GM18517 (cell line): ENCODE measurements at regions not wholly inside any gene's neighbourhood (a gene's known extent, or its start where the extent isn't known, plus 50 kb on each side); places are given as distances from the start of the nearest gene placed in this dataset.
"Not testable (repeated sequence)": the region's sequence is repeated elsewhere in the genome, so short reads cannot be mapped to it uniquely, and the experiment has no call there.

ENCODE experiments used
- ATAC-seq: cut with Tn5 transposase; IDR thresholded peaks from one replicate; pipeline ENCODE4 v1.9.1; 2021; ENCODE audit warnings: mild to moderate bottlenecking, moderate library complexity; ENCODE audit not compliant: unreplicated experiment

DNA sequence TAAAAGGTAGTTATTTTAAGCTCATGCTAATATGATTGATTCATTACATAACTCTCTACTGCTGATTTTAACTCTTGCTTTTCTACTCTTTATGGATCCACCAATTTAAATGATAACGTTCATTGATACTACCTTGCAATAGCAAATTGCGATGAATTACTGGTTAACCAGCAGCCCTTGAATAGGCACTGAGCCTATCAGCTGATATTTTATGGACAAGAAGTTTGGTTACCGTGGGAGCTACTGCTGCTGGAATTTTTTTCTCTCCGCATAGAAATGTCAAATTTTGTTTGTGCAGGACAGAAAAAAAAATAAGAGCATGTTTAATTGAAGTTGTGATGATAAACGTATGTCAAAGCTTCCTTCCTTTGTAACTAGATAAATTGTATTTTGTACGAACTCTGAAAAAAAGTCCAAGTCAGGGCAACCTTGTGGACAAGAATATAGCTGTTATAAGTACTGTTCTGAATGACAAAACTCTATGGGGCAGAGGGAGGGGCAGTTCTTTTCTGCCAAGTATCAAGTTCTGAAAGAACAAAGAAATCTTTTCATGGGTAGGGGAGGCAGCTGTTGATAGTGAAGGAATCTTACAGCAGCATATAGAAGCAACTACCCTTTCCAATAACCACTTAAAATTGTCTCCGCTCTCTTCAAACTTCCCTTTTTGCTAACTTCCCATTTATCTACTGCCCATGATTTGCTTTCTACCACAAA, 434.9 kb upstream of the PABPC4L start:
- ATAC-seq: no peak

DNA sequence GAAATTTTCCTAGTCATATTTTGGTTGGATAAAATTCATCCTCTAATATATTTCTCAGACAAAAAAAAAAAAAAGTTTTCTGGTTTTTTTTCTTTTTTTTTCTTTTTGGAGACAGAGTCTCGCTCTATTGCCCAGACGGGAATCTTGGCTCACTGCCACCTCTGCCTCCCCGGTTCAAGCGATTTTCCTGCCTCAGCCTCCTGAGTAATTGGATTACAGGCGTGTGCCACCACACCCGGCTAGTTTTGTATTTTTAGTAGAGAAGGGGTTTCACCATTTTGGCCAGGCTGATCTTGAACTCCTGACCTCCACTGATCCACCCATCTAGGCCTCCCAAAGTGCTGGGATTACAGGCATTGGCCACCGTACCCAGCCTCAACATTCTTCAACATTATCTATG, 432.7 kb upstream of the PABPC4L start:
- no peak for ATAC-seq

DNA sequence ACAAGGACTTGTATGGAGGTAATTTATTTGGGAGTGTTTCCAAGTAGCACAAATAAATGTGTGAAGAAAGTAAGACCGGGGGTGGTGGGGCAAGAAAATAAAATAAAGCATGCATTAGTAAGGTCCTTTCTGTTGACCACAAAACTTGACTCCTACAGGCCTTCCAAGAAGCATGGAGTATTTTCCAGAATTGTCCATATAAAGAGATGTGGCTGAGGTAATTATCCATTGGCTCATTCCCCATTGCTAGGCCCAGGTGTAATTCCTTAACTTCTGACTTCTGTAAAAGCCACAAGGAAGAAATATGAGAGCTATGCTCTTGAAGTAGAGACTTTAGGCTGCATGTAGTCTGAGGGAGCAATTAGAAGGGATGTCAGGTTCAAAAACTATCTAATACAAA, 430.5 kb upstream of the PABPC4L start:
- ATAC-seq: no peak

DNA sequence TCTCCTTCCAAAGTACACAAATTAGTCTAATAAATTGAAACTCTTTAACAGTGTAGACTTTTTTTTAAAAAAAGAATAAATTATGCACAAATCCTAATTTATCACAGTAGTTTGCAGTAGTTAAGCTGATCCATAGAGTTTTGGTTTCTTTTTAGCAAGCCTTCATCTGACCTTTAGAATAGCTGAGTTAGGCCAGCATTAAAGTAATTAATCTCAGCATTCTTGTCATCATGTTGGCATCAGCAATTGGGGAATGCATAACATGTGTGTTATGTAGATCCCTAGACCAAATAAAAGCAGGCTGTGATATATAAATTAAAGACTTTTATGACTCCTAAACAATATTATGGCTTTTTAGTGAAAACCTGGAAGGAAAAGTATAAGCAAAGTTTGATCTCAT, 426.5 kb upstream of the PABPC4L start:
- no peak for ATAC-seq

DNA sequence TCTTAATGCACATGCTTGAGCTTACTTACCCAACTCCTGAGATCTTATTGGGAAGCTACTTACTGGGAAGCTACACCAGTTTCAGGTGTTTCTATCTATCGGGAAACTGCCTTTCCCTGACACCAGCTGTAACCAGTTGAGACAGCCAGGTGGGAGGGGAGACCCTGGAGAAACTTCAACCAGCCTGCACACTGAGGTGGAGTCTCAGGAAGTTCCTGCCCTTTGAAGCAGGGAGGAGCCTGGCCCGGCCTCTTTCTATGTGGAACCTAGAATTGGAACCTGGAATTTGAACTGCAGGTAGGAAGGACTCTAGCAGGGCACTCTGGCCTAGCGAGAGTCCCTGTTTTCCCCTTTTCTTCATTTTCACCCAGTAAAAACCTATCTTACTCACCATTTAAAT, 425.8 kb upstream of the PABPC4L start:
- no peak for ATAC-seq

DNA sequence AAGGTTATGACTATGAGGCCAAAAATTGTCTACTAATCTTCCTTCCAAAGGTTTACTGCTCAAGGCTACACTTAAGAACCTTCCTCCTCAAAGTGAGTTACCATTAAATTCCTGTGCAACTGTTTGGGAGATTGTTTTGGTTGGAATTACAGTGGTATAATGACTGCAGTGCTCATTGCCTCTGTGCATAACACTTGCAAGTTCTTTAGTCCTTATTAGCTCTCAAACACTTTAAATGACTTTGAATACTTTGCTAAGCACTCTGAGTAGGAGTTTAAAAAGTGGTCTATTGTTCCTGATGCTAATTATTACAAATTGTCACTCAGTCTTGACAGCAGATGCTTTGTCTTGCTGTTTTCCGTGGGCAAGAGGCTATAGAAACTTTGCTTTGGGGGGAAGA, 422.8 kb upstream of the PABPC4L start:
- ATAC-seq: no peak

DNA sequence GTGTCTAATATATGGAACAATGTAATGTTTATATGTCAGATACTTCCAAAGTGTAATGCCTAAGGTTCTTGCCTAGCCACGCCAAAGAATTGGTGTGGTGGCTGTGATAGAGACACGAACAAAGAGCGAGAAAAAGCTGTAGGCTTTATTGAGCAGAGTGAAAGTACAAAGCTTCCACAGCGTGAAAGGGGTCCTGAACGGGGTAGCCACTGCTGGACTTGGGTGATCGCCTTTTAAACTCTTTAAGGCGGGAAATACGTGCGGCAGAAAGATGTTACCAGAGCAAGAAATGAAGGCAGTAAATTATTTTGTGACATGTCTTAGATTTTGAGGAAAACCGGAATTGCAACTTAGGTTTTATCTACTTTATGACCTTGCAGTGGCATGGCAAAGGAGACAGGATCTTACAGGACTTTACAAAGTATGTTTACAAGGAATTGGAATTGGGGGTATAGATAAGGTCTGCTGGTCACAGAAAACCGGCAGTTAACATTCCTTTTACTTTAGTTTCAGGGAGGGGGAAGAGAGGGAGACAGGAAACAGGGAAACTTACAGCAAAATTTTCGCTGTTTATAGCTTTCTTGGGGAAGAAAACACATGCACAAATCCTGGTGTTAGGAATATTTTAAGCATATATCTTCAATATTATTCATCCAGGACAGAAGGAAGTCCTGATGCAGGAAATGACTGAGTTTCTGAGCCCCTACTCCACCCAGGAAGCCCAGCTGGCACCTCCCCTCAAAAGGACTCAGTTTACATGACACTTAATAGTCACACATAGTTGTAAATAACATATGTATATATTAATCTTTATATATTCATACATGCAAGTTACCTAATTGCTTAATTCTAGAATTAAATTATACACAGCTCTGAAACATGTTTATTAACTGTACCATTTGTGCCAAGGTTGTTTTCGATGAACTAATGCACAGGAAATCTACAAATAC, 421.3 kb upstream of the PABPC4L start:
- ATAC-seq: not testable (repeated sequence)

DNA sequence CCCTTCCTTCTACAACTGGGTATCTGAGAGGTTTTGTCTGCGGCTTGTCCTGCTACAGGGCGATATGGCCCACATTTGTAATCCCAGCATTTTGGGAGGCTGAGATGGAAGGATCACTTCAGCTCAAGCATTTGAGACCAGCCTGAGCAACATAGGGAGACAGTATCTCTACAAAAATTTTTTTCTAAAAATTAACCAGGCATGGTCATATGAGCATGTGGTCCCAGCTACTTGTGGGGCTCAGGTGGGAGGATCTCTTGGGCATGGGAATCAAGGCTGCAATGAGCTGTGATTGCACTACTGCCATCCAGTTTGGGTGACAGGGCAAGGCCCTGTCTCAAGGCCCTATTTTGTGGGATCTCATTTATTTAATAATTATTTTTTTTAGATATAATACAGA, 420.6 kb upstream of the PABPC4L start:
- ATAC-seq: no peak

DNA sequence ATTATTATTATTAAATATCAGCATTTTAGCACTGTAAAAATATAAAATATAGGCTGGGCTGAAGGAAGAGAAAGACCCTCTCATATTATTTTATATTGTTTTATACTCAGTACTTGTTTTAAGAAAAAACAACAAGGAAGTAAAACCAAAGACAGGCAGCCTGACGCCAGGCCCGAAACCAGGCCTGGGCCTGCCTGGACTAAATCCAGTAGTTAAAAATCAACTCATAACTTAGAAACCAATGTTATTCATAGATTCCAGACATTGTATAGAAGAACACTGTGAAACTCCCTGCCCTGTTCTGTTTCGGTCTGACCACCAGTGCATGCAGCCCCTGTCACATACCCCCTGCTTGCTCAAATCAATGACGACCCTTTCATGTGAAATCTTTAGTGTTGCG, 420.1 kb upstream of the PABPC4L start:
- ATAC-seq: not testable (repeated sequence)

DNA sequence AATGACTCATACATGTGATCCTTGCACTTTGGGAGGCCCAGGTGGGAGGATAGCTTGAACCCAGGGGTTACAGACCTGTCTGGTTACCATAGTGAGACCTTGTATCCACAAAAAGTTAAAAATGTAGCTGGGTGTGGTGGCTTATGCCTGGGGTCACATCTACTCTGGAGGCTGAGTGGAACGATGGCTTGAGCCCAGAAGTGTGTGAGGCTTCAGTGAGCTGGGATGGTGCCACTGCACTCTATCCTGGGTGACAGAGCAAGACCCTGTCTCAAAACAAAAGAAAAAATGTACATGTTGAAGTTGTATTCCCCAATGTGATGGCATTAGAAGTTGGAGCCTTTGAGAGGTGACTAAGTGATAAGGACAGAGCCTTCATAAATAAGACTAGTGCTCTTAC, 409.4 kb upstream of the PABPC4L start:
- no peak for ATAC-seq

DNA sequence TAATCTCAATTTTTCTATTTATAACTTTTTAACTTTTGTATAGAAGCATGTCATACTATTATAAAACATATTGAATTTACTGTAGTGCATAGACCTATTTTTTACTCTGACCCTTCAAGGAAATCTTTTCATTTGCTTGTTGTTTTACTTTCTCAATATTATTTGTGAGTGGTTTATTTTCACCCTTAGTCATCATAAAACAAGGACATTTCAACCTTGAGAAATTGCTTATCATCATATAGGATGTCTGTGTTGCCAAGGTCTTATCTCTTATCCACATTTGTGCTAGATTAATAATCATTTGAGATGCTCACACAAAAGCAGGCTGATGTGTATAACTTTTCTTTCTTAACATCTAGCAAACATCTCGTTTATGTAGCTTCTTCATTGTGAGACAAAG, 408.6 kb upstream of the PABPC4L start:
- no peak for ATAC-seq

DNA sequence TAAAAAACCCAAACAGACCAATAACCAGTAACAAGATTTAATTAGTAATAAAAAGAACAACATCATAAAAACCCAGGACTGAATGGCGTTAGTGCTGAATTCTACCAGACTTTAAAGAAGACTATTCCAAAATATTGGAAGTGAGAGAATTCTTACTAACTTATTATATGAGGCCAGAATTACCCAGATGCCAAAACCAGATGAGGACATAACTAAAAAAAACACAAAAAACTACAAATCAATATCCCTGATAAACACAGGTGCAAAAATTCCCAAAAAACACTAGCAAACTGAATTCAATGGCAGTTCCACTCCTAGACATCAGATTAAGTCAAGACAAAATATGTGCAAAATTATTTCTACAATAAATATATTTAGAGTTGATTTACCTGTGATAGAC, 400.1 kb upstream of the PABPC4L start:
- no peak for ATAC-seq

DNA sequence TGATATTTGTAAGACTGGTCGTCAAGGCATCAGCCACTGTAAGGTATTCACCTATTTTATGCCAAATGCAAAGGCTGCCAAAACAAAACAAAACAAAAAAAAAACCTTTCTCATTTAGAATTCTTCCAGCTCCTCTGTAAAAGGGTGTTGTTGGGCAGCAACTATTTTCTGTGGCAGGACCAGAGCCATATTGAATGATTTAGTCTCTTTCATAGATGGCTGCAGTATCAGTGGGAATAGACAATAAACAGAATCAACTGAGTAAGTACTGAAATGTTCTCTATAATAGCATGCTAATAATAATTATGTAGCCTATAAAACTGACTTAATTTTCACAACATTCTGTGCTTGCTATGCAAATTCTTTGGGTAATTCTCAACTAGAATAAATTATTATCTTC, 389.7 kb upstream of the PABPC4L start:
- ATAC-seq: no peak

DNA sequence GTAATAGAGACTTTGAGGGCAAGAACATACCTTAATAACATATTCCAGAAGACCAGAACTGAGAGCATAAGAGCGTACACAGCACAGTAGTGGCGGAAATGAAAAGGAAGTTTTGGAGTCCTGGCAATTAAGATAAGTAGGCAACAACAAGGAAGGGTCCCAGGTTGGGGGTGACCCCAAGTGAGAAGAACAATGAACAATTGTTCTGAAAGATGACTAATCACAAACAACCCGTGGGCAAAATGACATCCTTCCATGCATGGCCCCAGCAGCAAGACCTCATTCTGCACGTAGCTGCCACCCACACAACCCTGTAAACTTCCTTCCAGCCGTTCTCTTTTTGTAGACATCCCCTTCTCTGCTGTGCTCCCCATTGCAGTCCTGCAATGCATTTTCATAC, 384.4 kb upstream of the PABPC4L start:
- ATAC-seq: no peak

DNA sequence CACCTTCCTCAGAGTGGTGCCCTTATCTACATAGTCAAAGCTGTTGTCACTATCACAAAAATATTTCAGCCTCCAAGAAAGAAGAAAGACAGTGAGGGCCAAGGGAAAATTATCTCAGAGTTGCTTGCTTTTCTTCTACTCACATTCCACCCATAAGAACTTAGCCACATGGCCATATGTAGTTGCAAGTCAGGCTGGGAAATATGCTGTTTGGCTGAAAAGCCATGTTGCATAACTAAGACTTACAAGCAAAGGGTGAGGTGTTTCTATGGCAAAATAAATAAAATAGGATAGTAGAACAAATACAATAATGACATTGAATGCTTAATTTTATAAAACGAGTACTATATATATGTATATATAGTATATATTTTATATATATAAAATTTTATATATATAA, 365.9 kb upstream of the PABPC4L start:
- ATAC-seq: no peak

DNA sequence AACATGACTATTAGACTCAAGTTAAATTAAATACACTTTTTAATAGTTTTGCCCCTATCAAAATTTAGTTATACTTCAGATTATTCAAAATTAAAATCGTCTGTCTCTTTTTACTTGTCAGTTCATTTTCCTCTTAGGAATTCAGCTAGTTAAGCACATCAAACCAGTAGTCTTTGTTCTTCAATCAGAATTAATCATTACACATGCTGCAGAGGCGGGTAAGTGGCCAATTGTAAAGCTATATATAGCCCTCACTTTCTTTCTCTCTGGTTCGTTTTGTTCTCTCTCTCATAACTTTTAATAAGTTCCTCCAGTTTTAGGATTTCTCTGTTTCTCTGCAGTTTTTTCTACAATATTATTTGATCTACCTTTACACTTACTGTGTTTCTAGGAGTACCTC, 359.1 kb upstream of the PABPC4L start:
- ATAC-seq: no peak

DNA sequence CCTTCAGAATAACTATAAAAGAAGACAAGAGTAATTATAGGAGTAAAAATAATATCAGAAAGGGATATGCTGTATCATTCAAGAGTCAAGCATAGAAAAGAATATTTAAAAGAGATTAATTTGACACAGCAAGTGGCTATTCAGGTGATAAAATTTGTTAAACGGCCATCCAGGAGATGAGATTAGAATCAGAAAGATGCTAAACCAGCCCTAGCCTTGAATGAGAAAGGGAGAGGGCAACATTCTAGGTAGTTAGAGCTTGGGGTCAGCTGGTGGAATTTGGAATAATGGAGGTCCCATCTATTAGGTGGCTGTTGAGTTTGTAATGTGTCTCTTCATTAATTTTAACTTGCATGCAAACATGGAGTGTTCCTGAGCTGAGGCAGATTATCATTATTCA, 350.5 kb upstream of the PABPC4L start:
- no peak for ATAC-seq

DNA sequence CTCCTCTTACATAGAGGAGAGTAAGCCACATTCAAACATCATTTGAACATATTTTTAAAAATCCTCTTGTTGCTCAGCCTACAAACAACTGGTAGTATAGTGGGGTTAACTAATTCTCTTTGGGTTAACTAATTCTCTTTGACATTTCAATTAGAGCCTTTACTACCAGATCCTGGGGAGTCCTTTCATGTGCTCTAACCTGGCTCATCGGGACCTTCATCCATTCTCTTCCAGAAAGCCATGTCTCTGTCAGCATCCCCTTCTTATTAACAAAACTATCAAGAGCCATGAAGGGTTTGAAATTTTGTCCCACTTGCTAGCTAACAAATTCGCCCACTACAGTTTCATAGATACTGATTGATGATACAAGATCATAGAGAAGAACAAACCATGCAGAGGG, 349.8 kb upstream of the PABPC4L start:
- no peak for ATAC-seq

DNA sequence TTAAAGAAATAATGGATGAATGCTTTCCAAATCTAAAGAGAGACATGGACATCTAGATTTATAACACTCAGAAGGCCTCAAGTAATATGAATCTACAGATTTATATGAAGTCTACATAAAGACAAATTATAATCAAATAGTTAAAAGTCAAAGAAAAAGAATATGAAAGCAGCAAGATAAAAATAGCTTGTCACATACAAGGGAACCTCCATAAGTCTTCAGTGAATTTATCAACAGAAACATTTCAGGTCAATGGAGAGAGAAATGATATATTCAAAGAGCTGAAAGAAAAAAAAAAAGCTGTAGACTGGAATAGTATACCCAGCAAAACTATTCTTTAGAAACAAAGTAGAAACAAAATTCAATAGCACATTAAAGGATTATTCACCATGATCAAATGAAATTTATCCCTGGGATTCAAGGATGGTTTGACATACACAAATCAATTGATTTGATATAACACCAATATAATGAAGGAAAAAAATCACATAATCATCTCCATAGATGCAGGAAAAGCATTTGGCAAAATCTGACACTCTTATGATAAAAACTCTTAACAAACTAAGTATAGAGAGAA, 346.6 kb upstream of the PABPC4L start:
- no peak for ATAC-seq

DNA sequence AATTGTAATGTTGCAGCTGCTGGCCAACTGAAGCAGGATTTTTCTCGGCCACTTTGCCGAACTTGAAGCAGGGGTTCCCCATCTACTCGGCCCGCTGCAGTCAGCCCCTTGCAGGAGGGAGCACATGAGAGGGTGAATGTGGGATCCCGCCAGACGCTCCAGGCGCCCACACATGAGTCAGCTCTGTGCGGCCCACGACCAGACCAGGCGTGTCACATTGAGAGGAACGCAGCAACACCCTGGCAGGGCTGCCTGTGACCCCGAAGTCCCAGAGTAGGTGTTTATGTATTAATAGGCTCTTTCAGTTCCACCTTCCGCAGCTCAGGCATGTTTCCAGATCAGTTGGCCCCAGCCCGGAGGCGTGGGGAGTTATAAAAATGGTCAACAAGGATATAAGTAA, 344.7 kb upstream of the PABPC4L start:
- no peak for ATAC-seq

DNA sequence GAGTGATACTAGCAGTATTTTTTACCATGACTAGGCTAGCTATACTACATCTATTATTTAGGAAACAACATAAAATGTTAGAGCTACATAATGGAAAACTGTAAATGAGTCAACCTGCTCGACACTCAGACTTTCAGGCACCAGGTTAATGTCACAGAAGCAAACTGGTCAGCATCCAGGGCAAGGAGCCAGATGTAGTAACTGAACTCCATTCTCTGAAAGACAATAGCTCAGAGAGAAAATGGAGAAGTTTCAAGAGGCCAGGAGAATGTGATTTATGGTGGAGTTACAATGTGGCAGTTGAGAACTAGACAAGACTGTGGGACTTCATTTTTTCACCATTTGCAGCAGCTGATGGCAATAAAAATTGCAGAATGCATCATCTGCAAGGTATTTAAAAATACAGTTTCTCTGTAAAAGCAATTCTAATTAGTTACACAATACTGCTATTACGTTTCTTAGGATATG, 342.7 kb upstream of the PABPC4L start:
- ATAC-seq: no peak

DNA sequence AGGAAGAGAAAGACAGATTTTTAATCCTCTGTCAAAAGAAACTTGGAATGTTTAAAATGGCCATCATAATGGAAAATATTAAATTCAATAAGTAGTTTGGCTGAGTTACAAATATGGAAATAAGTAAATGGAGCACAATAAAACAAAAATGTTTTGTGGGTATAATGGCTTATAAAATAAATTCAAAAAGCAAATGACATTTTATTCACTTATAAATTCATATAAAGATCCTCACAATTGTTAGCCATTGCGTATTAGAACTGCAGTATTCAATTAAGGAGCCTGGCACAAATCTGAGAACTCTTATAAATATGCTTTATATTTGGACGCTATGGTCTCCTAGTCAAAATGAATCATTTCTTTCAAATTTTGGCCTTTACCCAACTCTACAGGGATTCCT, 339.0 kb upstream of the PABPC4L start:
- ATAC-seq: no peak
